GM13977 (cell line): ENCODE measurements at regions not wholly inside any gene's neighbourhood (a gene's known extent, or its start where the extent isn't known, plus 50 kb on each side); places are given as distances from the start of the nearest gene placed in this dataset.

Experiments used
- DNase-seq: peaks from one replicate; pipeline ENCODE4 v3.0.0; 2012; ENCODE audit warnings: low spot score
- CTCF ChIP-seq: IDR thresholded peaks from 2 replicates; pipeline ENCODE4 v1.5.1; 2012; ENCODE audit warnings: mild to moderate bottlenecking, control low read depth; ENCODE audit not compliant: insufficient read depth; ENCODE audit errors: extremely low read depth, missing control alignments
- in situ Hi-C: fragments of 300-500 bp; cut with MboI; formaldehyde crosslinking; loops from one replicate; pipeline ENCODE4 v1.12.0; 2022; ENCODE audit warnings: low sequenced_read_pairs, low pct_unique_long_range_greater_than_20kb, mixed read lengths, inconsistent platforms; ENCODE audit not compliant: unreplicated experiment

- DNase-seq, result no peak
- no peak for TF ChIP-seq CTCF
- in situ Hi-C loops, result no loop called here
These were observed 140.6 kb downstream of the ZNF281 start for GRCh38 chr1:200269256-200269655.

- DNase-seq, result no peak
- in situ Hi-C loops, result no loop called here
- TF ChIP-seq CTCF, result no peak
These were observed 141.9 kb downstream of the ZNF281 start for GRCh38 chr1:200267937-200268336.

GRCh38 chr1:200267458-200267857 is 142.4 kb downstream of the ZNF281 start:
- no peak for TF ChIP-seq CTCF
- DNase-seq, result no peak
- in situ Hi-C loops, result no loop called here

GRCh38 chr1:200266871-200267270 is 143.0 kb downstream of the ZNF281 start:
- no peak for TF ChIP-seq CTCF
- no peak for DNase-seq
- in situ Hi-C loops, result no loop called here

GRCh38 chr1:200265881-200266280 is 144.0 kb downstream of the ZNF281 start:
- in situ Hi-C loops, result no loop called here
- no peak for TF ChIP-seq CTCF

GRCh38 chr1:200265104-200265503 is 144.7 kb downstream of the ZNF281 start:
- TF ChIP-seq CTCF, result no peak
- in situ Hi-C loops, result no loop called here
- DNase-seq, result no peak

More at GRCh38 chr1:200265881-200266280, 144.0 kb downstream of the ZNF281 start:
- DNase-seq, result no peak

GRCh38 chr1:200263203-200263602 is 146.6 kb downstream of the ZNF281 start:
- in situ Hi-C loops, result no loop called here
- no peak for DNase-seq
- no peak for TF ChIP-seq CTCF
